ENCODE measurements at regions not wholly inside any gene's neighbourhood (a gene's known extent, or its start where the extent isn't known, plus 50 kb on each side); places are given as distances from the start of the nearest gene placed in this dataset.

GRCh38 chr18:4641771-4642368 is 186.8 kb upstream of the DLGAP1 start:
- H3K36me3 ChIP-seq (replicated peaks in 1 of 2; ENCODE audit: control insufficient read depth in 2 of 2, insufficient read depth in 2 of 2, low read length in 2 of 2) = no peaks in the 10 kb centered on the region
- no peak overlapping the region for H2BK5ac ChIP-seq (ENCODE audit: low read length)
- H2BK12ac ChIP-seq (ENCODE audit: low read length) = no peak overlapping the region
- H3K4ac ChIP-seq (ENCODE audit: low read length) = no peak overlapping the region
- no peak overlapping the region for H2BK15ac ChIP-seq (ENCODE audit: low read length)
- peaks cover 0 to 3% of the 10 kb centered on the region in 2 donors for H3K4me1 ChIP-seq (ENCODE audit: control insufficient read depth in 2 of 2, insufficient read depth in 1 of 2, low read depth in 1 of 2, low read length in 2 of 2)
- H3K4me3 ChIP-seq (ENCODE audit: low read length in 2 of 2) = peak overlapping the region in 1 of 2 donors; percentile 5
- no peak overlapping the region for H3K27ac ChIP-seq (replicated peaks; ENCODE audit: low read length)
- WGBS, 2 donors (ENCODE audit: extremely low coverage in 2 of 2, insufficient read length in 2 of 2, insufficient replicate concordance in 1 of 2) = no CpG with 5 or more reads among the region's 5 CpGs
- no peak overlapping the region for H3K14ac ChIP-seq (ENCODE audit: low read length)
- no peak overlapping the region for H4K8ac ChIP-seq (ENCODE audit: low read depth, low read length)
- no peak for DNase-seq (ENCODE audit: low spot score)
- no peak overlapping the region for H4K91ac ChIP-seq (ENCODE audit: low read depth, low read length, poor library complexity)
- no peak overlapping the region for H3K9ac ChIP-seq (ENCODE audit: low read depth, low read length, poor library complexity)
- no peak overlapping the region for H3K18ac ChIP-seq (ENCODE audit: low read length)
- no peak overlapping the region for H2BK120ac ChIP-seq (ENCODE audit: low read depth, low read length)
- H2AK5ac ChIP-seq (ENCODE audit: low read depth, low read length) = no peak overlapping the region
- H3K9me3 ChIP-seq (replicated peaks in 1 of 2; ENCODE audit: control insufficient read depth in 2 of 2, insufficient read depth in 1 of 2, low read depth in 1 of 2, low read length in 2 of 2) = no peaks in the 10 kb centered on the region
- H3K23ac ChIP-seq (ENCODE audit: low read depth, low read length, poor library complexity) = no peak overlapping the region
- no peak overlapping the region for H2AFZ ChIP-seq (ENCODE audit: low read length)
- H3K4me2 ChIP-seq (ENCODE audit: insufficient read depth, low read length, poor library complexity, severe bottlenecking) = no peak overlapping the region
- H3K27me3 ChIP-seq (ENCODE audit: control insufficient read depth in 3 of 3, insufficient read depth in 3 of 3, low read depth in 1 of 3, low read length in 3 of 3) = no peaks in the 10 kb centered on the region
- H3K79me1 ChIP-seq (ENCODE audit: low read depth, low read length) = no peaks in the 10 kb centered on the region

GRCh38 chr18:4640349-4641012 is 185.4 kb upstream of the DLGAP1 start:
- Histone ChIP-seq H3K79me1 (ENCODE audit: low read depth, low read length) (no peaks in the 10 kb centered on the region), H3K27me3 (ENCODE audit: control insufficient read depth in 3 of 3, insufficient read depth in 3 of 3, low read depth in 1 of 3, low read length in 3 of 3) (no peaks in the 10 kb centered on the region), H3K9me3 (replicated peaks in 1 of 2; ENCODE audit: control insufficient read depth in 2 of 2, insufficient read depth in 1 of 2, low read depth in 1 of 2, low read length in 2 of 2) (no peaks in the 10 kb centered on the region), H3K36me3 (replicated peaks in 1 of 2; ENCODE audit: control insufficient read depth in 2 of 2, insufficient read depth in 2 of 2, low read length in 2 of 2) (no peaks in the 10 kb centered on the region), H3K4me2 (ENCODE audit: insufficient read depth, low read length, poor library complexity, severe bottlenecking) (no peak overlapping the region), H2AK5ac (ENCODE audit: low read depth, low read length) (no peak overlapping the region), H3K27ac (replicated peaks; ENCODE audit: low read length) (no peak overlapping the region), H2BK5ac (ENCODE audit: low read length) (no peak overlapping the region), H2BK12ac (ENCODE audit: low read length) (no peak overlapping the region), H3K4ac (ENCODE audit: low read length) (no peak overlapping the region), H3K18ac (ENCODE audit: low read length) (no peak overlapping the region), H4K8ac (ENCODE audit: low read depth, low read length) (no peak overlapping the region), H3K14ac (ENCODE audit: low read length) (no peak overlapping the region), H3K4me3 (ENCODE audit: low read length in 2 of 2) (no peak overlapping the region), H3K23ac (ENCODE audit: low read depth, low read length, poor library complexity) (no peak overlapping the region), H2AFZ (ENCODE audit: low read length) (no peak overlapping the region), H3K9ac (ENCODE audit: low read depth, low read length, poor library complexity) (no peak overlapping the region), H2BK15ac (ENCODE audit: low read length) (no peak overlapping the region), H3K4me1 (ENCODE audit: control insufficient read depth in 2 of 2, insufficient read depth in 1 of 2, low read depth in 1 of 2, low read length in 2 of 2) (peaks cover 0 to 3% of the 10 kb centered on the region in 2 donors), H2BK120ac (ENCODE audit: low read depth, low read length) (no peak overlapping the region), H4K91ac (ENCODE audit: low read depth, low read length, poor library complexity) (no peak overlapping the region)
- no peak for DNase-seq (ENCODE audit: low spot score)
- WGBS, 2 donors (ENCODE audit: extremely low coverage in 2 of 2, insufficient read length in 2 of 2, insufficient replicate concordance in 1 of 2) = no CpG with 5 or more reads among the region's 3 CpGs

DNA sequence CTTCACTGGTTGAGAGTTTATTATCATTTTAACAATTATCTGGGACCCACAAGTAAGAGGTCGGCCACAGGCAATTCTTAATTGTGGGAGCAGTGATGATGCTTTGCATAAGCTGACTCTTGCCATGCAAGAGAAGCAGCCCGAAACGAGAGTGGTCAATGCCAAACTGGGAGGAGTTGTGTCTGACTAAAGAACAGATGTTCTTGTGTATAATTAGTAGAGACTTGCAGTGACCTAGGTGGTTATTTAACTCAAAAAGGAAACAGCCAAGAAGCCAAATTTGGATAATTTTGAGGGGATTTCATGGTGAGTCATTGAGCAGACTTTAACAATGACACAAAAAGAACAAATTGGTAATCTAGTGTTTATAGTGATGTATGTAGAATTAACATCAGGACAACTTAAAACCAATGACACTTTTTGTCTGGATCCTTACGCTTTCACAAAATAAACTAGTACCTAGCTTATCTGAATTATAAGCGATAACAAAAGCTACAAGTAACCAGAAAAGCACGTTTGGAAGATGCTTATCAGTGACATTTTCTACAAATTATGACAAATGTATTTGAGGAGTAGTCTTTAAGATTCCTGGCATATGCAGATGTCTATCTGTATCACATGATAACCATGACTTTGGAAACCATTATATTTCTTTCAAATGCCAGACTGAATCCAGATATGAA is 184.7 kb upstream of the DLGAP1 start:
- Histone ChIP-seq H3K14ac (ENCODE audit: low read length) (no peak overlapping the region), H3K9me3 (replicated peaks in 1 of 2; ENCODE audit: control insufficient read depth in 2 of 2, insufficient read depth in 1 of 2, low read depth in 1 of 2, low read length in 2 of 2) (no peaks in the 10 kb centered on the region), H2BK5ac (ENCODE audit: low read length) (no peak overlapping the region), H4K8ac (ENCODE audit: low read depth, low read length) (no peak overlapping the region), H3K4ac (ENCODE audit: low read length) (no peak overlapping the region), H3K4me3 (ENCODE audit: low read length in 2 of 2) (no peak overlapping the region), H3K4me1 (ENCODE audit: control insufficient read depth in 2 of 2, insufficient read depth in 1 of 2, low read depth in 1 of 2, low read length in 2 of 2) (peaks cover 0 to 3% of the 10 kb centered on the region in 2 donors), H3K27ac (replicated peaks; ENCODE audit: low read length) (no peak overlapping the region), H3K27me3 (ENCODE audit: control insufficient read depth in 3 of 3, insufficient read depth in 3 of 3, low read depth in 1 of 3, low read length in 3 of 3) (no peaks in the 10 kb centered on the region), H2AK5ac (ENCODE audit: low read depth, low read length) (no peak overlapping the region), H3K18ac (ENCODE audit: low read length) (no peak overlapping the region), H2BK15ac (ENCODE audit: low read length) (no peak overlapping the region), H3K36me3 (replicated peaks in 1 of 2; ENCODE audit: control insufficient read depth in 2 of 2, insufficient read depth in 2 of 2, low read length in 2 of 2) (no peaks in the 10 kb centered on the region), H3K4me2 (ENCODE audit: insufficient read depth, low read length, poor library complexity, severe bottlenecking) (no peak overlapping the region), H4K91ac (ENCODE audit: low read depth, low read length, poor library complexity) (no peak overlapping the region), H3K23ac (ENCODE audit: low read depth, low read length, poor library complexity) (no peak overlapping the region), H2BK12ac (ENCODE audit: low read length) (no peak overlapping the region), H3K79me1 (ENCODE audit: low read depth, low read length) (no peaks in the 10 kb centered on the region), H2AFZ (ENCODE audit: low read length) (no peak overlapping the region), H2BK120ac (ENCODE audit: low read depth, low read length) (no peak overlapping the region), H3K9ac (ENCODE audit: low read depth, low read length, poor library complexity) (no peak overlapping the region)
- WGBS, 2 donors (ENCODE audit: extremely low coverage in 2 of 2, insufficient read length in 2 of 2, insufficient replicate concordance in 1 of 2) = no CpG with 5 or more reads among the region's 6 CpGs
- no peak for DNase-seq (ENCODE audit: low spot score)

DNA sequence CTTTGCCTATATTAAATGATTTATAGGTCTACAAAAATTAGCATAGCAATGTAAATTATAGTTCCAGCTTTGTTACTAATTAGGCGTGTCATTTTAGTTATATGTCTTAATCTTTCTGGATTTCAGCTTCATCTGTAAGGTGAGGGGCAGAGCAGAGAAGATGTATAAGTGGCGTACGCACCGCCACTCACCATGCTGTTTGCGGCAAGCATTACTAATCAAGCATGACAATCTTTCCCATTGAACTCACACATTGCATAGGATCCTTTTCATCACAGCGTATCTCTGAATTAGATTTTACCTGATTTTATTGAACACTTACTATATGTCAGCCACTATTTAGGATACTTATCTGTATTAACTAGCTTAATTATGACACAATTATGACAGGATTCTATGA is 183.6 kb upstream of the DLGAP1 start:
- Histone ChIP-seq H4K8ac (ENCODE audit: low read depth, low read length) (no peak overlapping the region), H3K27ac (replicated peaks; ENCODE audit: low read length) (no peak overlapping the region), H2AFZ (ENCODE audit: low read length) (no peak overlapping the region), H3K9ac (ENCODE audit: low read depth, low read length, poor library complexity) (no peak overlapping the region), H2AK5ac (ENCODE audit: low read depth, low read length) (no peak overlapping the region), H4K91ac (ENCODE audit: low read depth, low read length, poor library complexity) (no peak overlapping the region), H3K4me1 (ENCODE audit: control insufficient read depth in 2 of 2, insufficient read depth in 1 of 2, low read depth in 1 of 2, low read length in 2 of 2) (peaks cover 0 to 3% of the 10 kb centered on the region in 2 donors), H3K9me3 (replicated peaks in 1 of 2; ENCODE audit: control insufficient read depth in 2 of 2, insufficient read depth in 1 of 2, low read depth in 1 of 2, low read length in 2 of 2) (no peaks in the 10 kb centered on the region), H2BK12ac (ENCODE audit: low read length) (no peak overlapping the region), H3K36me3 (replicated peaks in 1 of 2; ENCODE audit: control insufficient read depth in 2 of 2, insufficient read depth in 2 of 2, low read length in 2 of 2) (no peaks in the 10 kb centered on the region), H3K4ac (ENCODE audit: low read length) (no peak overlapping the region), H3K79me1 (ENCODE audit: low read depth, low read length) (no peaks in the 10 kb centered on the region), H2BK120ac (ENCODE audit: low read depth, low read length) (no peak overlapping the region), H2BK5ac (ENCODE audit: low read length) (no peak overlapping the region), H3K4me2 (ENCODE audit: insufficient read depth, low read length, poor library complexity, severe bottlenecking) (no peak overlapping the region), H3K4me3 (ENCODE audit: low read length in 2 of 2) (no peak overlapping the region), H3K27me3 (ENCODE audit: control insufficient read depth in 3 of 3, insufficient read depth in 3 of 3, low read depth in 1 of 3, low read length in 3 of 3) (no peaks in the 10 kb centered on the region), H2BK15ac (ENCODE audit: low read length) (no peak overlapping the region), H3K23ac (ENCODE audit: low read depth, low read length, poor library complexity) (no peak overlapping the region), H3K18ac (ENCODE audit: low read length) (no peak overlapping the region), H3K14ac (ENCODE audit: low read length) (no peak overlapping the region)
- DNase-seq (ENCODE audit: low spot score) = no peak
- WGBS, 2 donors (ENCODE audit: extremely low coverage in 2 of 2, insufficient read length in 2 of 2, insufficient replicate concordance in 1 of 2) = no CpG with 5 or more reads among the region's 6 CpGs

Data from neuronal stem cell (in vitro differentiated cells).